ENCODE measurements at regions not wholly inside any gene's neighbourhood (a gene's known extent, or its start where the extent isn't known, plus 50 kb on each side); places are given as distances from the start of the nearest gene placed in this dataset.

GRCh38 chr6:19714434-19715166, 122.6 kb upstream of the ID4 start:
- TF ChIP-seq NFIC (IDR thresholded peaks at IDR 0.05), result peak; percentile 10; the same call in 1 of the 2 replicates
- no peak for TF ChIP-seq ZBTB7A (IDR thresholded peaks at IDR 0.05; ENCODE audit: low read depth)

DNA sequence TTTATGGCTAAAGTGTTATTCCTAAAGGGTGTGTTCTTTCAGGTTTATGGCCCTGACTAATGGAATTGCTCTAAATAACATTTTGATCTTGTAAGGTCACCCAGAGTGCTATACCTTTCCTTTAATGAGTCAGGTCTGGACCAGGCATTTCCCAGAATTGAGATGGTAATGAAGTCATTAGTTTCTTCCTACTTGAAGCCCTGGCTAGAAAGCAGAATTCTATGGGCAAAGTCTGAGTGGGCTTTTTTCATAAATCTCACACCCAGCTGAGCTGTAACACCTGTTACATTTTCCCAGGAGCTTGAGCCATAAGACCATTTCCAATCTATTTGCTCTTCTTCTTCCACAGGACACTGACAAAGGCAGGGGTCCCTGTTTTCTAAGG, 122.0 kb upstream of the ID4 start:
- TF ChIP-seq YY1 (IDR thresholded peaks at IDR 0.05; ENCODE audit: low read depth), result no peak
- TF ChIP-seq NFIC (IDR thresholded peaks at IDR 0.05), result no peak
- no peak for TF ChIP-seq TCF12 (IDR thresholded peaks at IDR 0.05; ENCODE audit: low read depth)
- TF ChIP-seq ZBTB7A (IDR thresholded peaks at IDR 0.05; ENCODE audit: low read depth), result no peak

DNA sequence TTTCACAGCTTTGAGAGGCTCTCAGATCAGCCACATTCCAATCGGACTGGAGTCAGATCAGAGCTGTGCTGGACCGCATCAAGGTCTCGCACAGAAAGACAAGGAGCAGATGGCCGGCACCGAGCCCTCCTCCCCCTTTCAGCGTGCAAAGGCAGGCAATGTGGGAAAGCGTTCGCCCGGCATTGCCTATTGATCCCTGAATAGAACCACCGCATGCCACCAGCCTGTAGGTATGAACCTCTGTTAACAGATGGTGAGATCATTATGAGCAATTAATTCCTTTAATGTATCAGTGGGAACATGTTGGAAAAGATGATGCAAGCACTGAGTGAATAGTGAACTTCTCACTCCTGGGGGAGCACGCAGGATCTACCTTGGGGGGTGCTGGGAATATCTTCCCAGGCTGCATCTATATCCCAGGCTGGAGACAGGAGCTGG, 117.5 kb upstream of the ID4 start:
- TF ChIP-seq ZBTB7A (IDR thresholded peaks at IDR 0.05; ENCODE audit: low read depth), result no peak
- TF ChIP-seq YY1 (IDR thresholded peaks at IDR 0.05; ENCODE audit: low read depth), result no peak
- TF ChIP-seq EP300 (IDR thresholded peaks at IDR 0.05; ENCODE audit: borderline replicate concordance), result no peak
- TF ChIP-seq NFIC (IDR thresholded peaks at IDR 0.05), result no peak

DNA sequence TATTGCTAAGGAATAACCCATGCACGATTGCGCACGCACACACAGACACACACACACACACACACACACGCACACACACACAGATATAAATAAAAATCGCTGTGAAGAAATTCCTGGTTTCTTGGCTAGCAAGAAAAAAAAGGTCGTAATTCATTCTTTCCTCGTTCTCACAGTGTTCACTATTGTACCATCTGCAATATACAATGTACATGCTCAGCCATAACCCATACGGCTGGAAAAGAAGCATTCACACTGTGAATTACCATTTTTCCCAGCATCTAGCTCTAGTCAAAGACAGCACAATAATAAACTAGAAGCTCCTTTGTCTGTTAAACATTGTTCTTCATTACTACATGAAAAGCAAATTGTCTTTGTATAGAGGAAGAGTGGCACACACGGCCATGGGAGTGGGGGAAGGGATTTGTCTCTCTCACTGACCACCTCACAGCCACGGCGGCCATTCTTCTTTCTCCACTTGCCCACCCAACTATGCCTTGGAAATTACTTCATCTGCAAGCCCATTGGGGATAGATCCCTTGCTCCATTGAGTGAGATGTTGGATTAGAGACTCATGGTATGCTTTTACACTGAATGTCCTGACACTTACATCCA, 115.3 kb upstream of the ID4 start:
- no peak for TF ChIP-seq EGR1 (IDR thresholded peaks at IDR 0.05)
- TF ChIP-seq MAX (IDR thresholded peaks at IDR 0.05), result no peak
- TF ChIP-seq, protein P1, sequence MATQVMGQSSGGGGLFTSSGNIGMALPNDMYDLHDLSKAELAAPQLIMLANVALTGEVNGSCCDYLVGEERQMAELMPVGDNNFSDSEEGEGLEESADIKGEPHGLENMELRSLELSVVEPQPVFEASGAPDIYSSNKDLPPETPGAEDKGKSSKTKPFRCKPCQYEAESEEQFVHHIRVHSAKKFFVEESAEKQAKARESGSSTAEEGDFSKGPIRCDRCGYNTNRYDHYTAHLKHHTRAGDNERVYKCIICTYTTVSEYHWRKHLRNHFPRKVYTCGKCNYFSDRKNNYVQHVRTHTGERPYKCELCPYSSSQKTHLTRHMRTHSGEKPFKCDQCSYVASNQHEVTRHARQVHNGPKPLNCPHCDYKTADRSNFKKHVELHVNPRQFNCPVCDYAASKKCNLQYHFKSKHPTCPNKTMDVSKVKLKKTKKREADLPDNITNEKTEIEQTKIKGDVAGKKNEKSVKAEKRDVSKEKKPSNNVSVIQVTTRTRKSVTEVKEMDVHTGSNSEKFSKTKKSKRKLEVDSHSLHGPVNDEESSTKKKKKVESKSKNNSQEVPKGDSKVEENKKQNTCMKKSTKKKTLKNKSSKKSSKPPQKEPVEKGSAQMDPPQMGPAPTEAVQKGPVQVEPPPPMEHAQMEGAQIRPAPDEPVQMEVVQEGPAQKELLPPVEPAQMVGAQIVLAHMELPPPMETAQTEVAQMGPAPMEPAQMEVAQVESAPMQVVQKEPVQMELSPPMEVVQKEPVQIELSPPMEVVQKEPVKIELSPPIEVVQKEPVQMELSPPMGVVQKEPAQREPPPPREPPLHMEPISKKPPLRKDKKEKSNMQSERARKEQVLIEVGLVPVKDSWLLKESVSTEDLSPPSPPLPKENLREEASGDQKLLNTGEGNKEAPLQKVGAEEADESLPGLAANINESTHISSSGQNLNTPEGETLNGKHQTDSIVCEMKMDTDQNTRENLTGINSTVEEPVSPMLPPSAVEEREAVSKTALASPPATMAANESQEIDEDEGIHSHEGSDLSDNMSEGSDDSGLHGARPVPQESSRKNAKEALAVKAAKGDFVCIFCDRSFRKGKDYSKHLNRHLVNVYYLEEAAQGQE (IDR thresholded peaks at IDR 0.05; ENCODE audit: low read depth), result no peak
- TF ChIP-seq RAD21 (IDR thresholded peaks at IDR 0.05; ENCODE audit: low read depth), result no peak

DNA sequence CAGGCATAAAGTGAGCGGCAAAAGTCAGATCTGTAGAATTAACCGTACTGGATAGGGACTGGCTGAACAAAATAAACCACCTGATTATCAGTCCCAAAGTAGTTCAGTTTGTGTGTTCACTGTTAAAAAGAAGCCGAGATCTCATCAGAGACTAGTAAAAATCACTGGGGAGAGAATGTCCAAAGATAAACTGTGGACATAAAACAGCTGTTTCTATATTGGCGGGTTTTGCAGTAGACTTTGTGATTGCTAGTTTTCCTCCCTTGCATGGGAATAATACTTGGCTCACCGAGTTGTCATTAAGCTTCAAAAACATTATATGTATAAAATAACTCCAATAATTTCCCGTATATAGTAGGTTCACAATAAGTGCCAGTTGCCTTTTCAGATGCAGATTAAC, 114.2 kb upstream of the ID4 start:
- TF ChIP-seq TEAD4 (IDR thresholded peaks at IDR 0.05) (no peak), MAX (IDR thresholded peaks at IDR 0.05) (no peak), CREB1 (IDR thresholded peaks at IDR 0.05; ENCODE audit: low read depth) (no peak), FOXM1 (IDR thresholded peaks at IDR 0.05; ENCODE audit: borderline replicate concordance, low read depth) (no peak), CEBPB (IDR thresholded peaks at IDR 0.05) (no peak)

DNA sequence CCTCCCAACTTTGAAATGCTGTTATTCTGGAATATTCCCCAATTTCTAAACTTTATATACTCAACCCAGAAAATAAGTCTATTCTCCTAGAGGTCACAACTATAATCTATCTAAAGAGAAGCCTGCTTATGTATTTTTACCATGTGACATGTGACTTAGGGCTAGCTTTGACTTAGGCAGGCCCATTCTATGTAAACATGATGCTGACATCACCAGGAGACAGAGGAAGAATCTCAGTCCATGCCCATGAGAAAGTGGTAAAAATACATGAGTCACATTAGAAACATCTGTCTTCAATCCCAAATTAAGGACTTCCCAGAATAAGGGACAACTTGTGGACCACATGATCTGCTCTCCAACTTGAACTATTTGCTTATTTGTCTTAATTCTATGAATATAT, 113.6 kb upstream of the ID4 start:
- no peak for TF ChIP-seq YY1 (IDR thresholded peaks at IDR 0.05; ENCODE audit: low read depth)
- TF ChIP-seq ZBTB7A (IDR thresholded peaks at IDR 0.05; ENCODE audit: low read depth), result no peak
- TF ChIP-seq FOXM1 (IDR thresholded peaks at IDR 0.05; ENCODE audit: borderline replicate concordance, low read depth), result no peak
- no peak for TF ChIP-seq TEAD4 (IDR thresholded peaks at IDR 0.05)
- no peak for TF ChIP-seq TCF12 (IDR thresholded peaks at IDR 0.05; ENCODE audit: low read depth)
- TF ChIP-seq RAD21 (IDR thresholded peaks at IDR 0.05; ENCODE audit: low read depth), result no peak

DNA sequence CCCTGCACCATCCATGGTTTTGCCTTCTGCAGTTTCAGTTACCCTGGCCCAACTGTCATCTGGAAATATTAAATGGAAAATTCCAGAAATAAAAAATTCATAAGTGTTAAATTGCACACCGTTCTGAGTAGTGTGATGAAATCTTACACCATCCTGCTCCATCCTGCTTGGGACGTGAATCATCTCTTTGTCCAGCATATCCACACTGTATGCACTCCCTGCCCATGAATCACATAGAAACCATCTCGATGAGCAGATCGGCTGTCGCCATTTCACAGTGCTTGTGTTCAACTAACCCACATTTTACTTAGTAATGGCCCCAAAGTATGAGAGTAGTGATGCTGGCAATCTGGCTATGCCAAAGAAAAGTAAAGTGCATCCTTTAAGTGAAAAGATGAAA, 105.9 kb upstream of the ID4 start:
- TF ChIP-seq RAD21 (IDR thresholded peaks at IDR 0.05; ENCODE audit: low read depth) (no peak), EGR1 (IDR thresholded peaks at IDR 0.05) (no peak), YY1 (IDR thresholded peaks at IDR 0.05; ENCODE audit: low read depth) (no peak), CEBPB (IDR thresholded peaks at IDR 0.05) (no peak), TCF12 (IDR thresholded peaks at IDR 0.05; ENCODE audit: low read depth) (no peak), NFIC (IDR thresholded peaks at IDR 0.05) (no peak), ZBTB7A (IDR thresholded peaks at IDR 0.05; ENCODE audit: low read depth) (no peak), FOXM1 (IDR thresholded peaks at IDR 0.05; ENCODE audit: borderline replicate concordance, low read depth) (no peak), TAF1 (IDR thresholded peaks at IDR 0.05; ENCODE audit: low read depth) (no peak), CREB1 (IDR thresholded peaks at IDR 0.05; ENCODE audit: low read depth) (no peak), TEAD4 (IDR thresholded peaks at IDR 0.05) (no peak), EP300 (IDR thresholded peaks at IDR 0.05; ENCODE audit: borderline replicate concordance) (no peak), MAX (IDR thresholded peaks at IDR 0.05) (no peak)
- TF ChIP-seq, protein P1 (IDR thresholded peaks at IDR 0.05; ENCODE audit: low read depth), result no peak
- TF ChIP-seq, protein P2, sequence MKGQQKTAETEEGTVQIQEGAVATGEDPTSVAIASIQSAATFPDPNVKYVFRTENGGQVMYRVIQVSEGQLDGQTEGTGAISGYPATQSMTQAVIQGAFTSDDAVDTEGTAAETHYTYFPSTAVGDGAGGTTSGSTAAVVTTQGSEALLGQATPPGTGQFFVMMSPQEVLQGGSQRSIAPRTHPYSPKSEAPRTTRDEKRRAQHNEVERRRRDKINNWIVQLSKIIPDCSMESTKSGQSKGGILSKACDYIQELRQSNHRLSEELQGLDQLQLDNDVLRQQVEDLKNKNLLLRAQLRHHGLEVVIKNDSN (IDR thresholded peaks at IDR 0.05), result no peak
